Renal cortex interstitium (tissue), 11 donors: ENCODE measurements at regions not wholly inside any gene's neighbourhood (a gene's known extent, or its start where the extent isn't known, plus 50 kb on each side); places are given as distances from the start of the nearest gene placed in this dataset.
"Not testable (repeated sequence)": the region's sequence is repeated elsewhere in the genome, so short reads cannot be mapped to it uniquely, and the experiment has no call there.

Experiments
- DNase-seq, 11 donors: peaks; one replicate each; pipeline ENCODE4 v3.0.0-alpha.2; 2013; ENCODE audit warnings: low read depth in 9 of 11, low spot score in 4 of 11; ENCODE audit errors: extremely low read depth in 1 of 11

DNA sequence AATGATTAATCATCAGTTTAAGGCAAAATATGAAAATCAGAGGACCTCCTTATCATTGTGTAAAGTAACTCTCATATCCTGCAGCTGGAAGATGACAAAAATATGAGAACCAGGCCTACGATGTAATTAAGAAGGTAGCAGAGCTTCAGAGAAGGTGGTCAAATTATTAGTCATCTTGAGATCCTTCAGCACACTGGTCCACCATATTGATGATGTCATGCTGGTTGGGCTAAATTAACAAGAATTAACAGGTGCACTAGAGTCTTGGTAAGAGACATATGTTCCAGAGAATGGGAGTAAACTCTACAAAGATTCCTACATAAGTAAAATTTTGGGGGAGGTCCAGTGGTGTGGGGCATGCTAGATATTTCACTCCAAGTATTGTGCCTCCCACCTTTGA is 112.8 kb downstream of the OTOR start:
- DNase-seq, result no peak

DNA sequence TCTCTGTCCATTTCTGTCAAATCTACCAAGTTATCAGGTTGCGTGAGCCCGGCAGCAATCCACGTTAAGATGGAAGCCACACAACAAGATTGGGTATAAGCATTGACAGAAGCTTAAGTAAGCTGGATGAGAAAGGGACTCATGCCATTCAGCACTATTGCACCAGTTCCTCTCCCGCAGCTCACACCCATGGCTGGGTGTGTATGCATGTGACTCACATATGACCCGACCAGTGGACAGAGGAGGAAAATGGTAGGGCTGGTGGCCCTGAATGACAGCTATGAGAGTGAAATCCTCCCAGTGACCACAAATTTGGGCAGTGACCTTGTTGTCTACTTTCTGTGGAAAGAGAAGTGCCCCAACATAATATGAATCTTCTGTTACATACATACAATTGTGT is 113.5 kb downstream of the OTOR start:
- DNase-seq, result no peak

- no peak for DNase-seq
These were observed 115.1 kb downstream of the OTOR start for GRCh38 chr20:16863303-16863702.

- no peak for DNase-seq
These were observed 115.9 kb downstream of the OTOR start for GRCh38 chr20:16864069-16864468.

- no peak for DNase-seq
These were observed 116.8 kb downstream of the OTOR start for GRCh38 chr20:16864963-16865362.

- DNase-seq, result no peak
These were observed 117.2 kb downstream of the OTOR start for GRCh38 chr20:16865406-16865805.

DNA sequence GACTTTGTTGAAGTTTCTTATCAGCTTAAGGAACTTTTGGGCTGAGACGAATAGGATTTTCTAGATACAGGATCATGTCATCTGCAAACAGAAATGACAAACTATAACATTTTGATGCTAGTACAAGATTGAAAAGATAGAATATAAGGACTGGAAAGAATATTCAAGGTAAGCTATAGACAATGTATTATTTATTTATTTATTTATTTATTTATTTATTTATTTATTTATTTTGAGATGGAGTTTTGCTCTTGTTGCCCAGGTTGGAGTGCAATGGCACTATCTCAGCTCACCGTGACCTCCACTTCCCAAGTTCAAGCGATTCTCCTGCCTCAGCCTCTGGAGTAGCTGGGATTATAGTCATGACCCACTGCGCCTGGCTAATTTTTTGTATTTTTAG is 125.0 kb downstream of the OTOR start:
- not testable (repeated sequence) for DNase-seq

GRCh38 chr20:16877053-16877554 is 128.9 kb downstream of the OTOR start:
- DNase-seq, result no peak

DNA sequence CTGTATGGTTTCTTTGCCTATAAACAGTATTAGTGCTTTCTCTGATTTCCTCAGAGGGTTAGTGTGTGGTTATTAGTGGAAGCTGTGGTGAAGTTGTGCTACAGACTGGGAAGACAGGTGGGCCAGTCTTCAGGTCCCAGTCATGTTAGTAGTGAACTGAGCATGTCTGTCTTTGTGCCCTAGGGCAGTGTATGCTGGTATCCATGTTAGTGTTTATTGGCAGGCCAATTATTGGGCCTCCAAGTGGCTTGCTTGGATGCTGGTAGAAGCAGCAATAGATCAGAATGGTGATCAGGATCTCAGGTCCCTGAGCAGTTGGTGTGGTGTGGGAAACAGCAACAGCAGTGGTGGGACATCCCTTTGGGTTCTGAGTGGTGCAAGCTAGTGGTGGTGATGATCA is 137.6 kb downstream of the OTOR start:
- DNase-seq, result no peak

- DNase-seq, result no peak
These were observed 150.3 kb downstream of the OTOR start for GRCh38 chr20:16898433-16898832.

DNA sequence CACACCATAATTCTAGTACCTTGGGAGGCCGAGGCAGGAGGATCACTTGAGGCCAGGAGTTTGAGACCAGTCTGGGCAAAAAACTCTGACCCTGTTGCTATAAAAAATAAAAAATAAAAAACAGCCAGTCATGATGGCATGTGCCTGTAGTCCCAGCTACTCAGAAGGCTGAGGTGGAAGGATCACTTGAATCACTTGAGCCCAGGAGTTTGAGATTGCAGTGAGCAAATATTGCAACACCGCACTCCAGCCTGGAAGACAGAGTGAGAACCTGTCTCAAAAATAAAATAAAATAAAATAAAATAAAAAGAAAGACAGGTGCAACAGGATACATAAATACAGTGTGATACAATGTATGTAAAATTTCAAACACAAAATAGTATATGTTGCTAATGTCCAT is 154.5 kb downstream of the OTOR start:
- DNase-seq, result no peak

GRCh38 chr20:16904751-16905150 is 156.6 kb downstream of the OTOR start:
- DNase-seq, result no peak

GRCh38 chr20:16914277-16914676 is 166.1 kb downstream of the OTOR start:
- DNase-seq, result no peak

GRCh38 chr20:16916165-16916564 is 168.0 kb downstream of the OTOR start:
- DNase-seq, result no peak

- no peak for DNase-seq
These were observed 169.5 kb downstream of the OTOR start for GRCh38 chr20:16917636-16918035.

- DNase-seq, result no peak
These were observed 170.2 kb downstream of the OTOR start for GRCh38 chr20:16918366-16918765.

GRCh38 chr20:16919841-16920240 is 171.7 kb downstream of the OTOR start:
- DNase-seq, result no peak

DNA sequence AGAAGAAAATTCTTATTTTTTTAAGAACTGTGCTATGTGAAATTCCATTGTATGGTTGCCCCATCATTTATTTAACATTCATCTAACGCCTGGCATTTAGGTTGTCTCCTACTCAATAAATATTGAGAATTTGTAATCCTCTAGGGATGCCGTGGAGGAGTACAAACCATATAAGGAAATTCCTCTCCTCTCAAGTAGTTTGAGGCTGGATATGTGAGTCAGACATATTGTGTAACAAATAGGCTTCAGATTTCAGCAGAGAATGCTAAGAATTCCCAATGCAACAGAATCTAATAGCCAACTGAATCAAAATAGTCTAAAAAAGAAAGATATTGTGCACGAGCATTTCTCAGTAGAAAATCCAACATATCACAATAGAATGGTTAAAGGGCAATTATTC is 174.7 kb downstream of the OTOR start:
- peak in 1 of 11 donors; percentile 4 for DNase-seq

DNA sequence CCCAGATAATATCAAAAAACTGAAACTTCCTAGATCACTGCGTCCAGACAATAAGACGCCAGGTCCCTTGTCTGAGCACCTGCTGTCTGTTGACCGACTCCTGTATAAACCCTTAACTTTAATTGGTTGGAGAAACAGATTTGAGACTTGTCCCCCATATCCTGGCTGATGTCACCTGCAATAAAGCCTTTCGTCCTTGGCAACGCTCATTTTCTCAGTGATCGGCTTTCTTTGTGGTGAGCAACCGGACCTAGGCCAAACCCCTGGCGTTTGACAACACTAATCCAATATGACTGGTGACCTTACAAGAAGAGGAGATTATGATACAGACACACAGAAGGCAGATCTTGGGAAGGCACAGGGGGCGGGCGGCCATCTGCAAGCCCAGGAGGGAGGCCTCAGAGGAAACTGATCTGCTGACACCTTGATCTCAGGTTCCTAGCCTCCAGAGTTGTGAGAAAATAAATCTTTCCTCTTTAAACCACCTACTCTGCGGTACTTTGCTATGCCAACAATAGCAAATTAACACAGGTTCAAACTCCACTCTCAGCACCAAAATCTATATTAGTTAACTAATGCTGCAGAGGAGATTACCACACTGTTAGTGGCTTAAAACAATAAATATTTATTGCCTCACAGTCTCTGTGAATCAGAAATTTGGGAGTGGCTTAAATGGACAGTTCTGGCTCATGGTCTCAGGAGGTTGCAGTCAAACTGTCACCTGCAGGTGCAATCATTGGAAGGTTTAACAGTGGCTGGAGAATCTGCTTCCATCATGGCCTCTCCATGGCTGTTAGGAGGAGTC is 178.7 kb downstream of the OTOR start:
- DNase-seq, result no peak

DNA sequence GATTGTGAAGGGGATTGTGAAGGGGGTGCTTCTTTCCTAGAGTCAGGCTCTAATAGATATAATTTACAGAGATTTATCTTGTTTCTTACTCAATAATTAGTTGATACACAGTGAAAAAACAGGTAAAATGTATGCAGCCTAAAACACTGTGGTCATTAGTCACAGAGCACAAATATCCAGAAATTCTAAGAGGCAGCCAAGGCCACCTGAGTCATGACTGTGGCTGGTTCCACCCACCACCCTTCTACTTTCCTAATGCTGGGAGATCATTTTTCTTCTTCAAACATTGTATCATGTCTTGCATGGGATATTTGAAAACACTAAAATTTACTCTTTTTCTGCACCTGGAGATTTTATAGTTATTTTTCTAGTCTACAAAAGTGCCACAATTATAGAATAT is 181.6 kb downstream of the OTOR start:
- DNase-seq, result no peak

GRCh38 chr20:16930656-16931055 is 182.5 kb downstream of the OTOR start:
- no peak for DNase-seq
